ENCODE measurements at regions not wholly inside any gene's neighbourhood (a gene's known extent, or its start where the extent isn't known, plus 50 kb on each side); places are given as distances from the start of the nearest gene placed in this dataset.

GRCh38 chr11:105236664-105237063 is 97.1 kb upstream of the CARD18 start:
- POLR2A ChIA-PET: no interaction called here

GRCh38 chr11:105233285-105233684 is 93.7 kb upstream of the CARD18 start:
- Histone ChIP-seq H3K79me2 (ENCODE audit: control insufficient read depth, insufficient read depth, low read length) (no peaks in the 10 kb centered on the region), H3K9me3 (ENCODE audit: control extremely low read depth in 1 of 3, control insufficient read depth in 2 of 3, insufficient read depth in 1 of 3, low read length in 2 of 3) (no peaks in the 10 kb centered on the region), H3K9ac (ENCODE audit: low read length) (no peak overlapping the region), H3K27me3 (replicated peaks in 1 of 4; ENCODE audit: control extremely low read depth in 1 of 4, control insufficient read depth in 3 of 4, insufficient read depth in 4 of 4, low read length in 3 of 4) (no peaks in the 10 kb centered on the region), H3K4me3 (ENCODE audit: control extremely low read depth in 1 of 5, extremely low read depth in 1 of 5, insufficient read depth in 1 of 5, low read depth in 2 of 5, low read length in 4 of 5) (no peak overlapping the region), H4K20me1 (ENCODE audit: control insufficient read depth, insufficient read depth, low read length, poor library complexity, severe bottlenecking) (no peaks in the 10 kb centered on the region), H3K36me3 (replicated peaks in 1 of 2; ENCODE audit: control extremely low read depth in 1 of 2, control insufficient read depth in 1 of 2, extremely low read depth in 1 of 2, insufficient read depth in 2 of 2, low read length in 1 of 2) (no peaks in the 10 kb centered on the region), H3K4me1 (ENCODE audit: control insufficient read depth in 2 of 2, insufficient read depth in 2 of 2, low read length in 2 of 2) (no peaks in the 10 kb centered on the region), H2AFZ (ENCODE audit: insufficient read depth, low read depth, low read length, poor library complexity, severe bottlenecking) (no peak overlapping the region), H3K27ac (ENCODE audit: low read length in 2 of 2) (no peak overlapping the region), H3K4me2 (replicated peaks; ENCODE audit: low read depth, low read length, poor library complexity, severe bottlenecking) (no peak overlapping the region)
- H3K9me3 Mint-ChIP-seq (ENCODE audit: insufficient read depth): no peaks in the 10 kb centered on the region
- H3K27ac Mint-ChIP-seq: no peak overlapping the region
- ATAC-seq (ENCODE audit: low read depth) (no peak), DNase-seq (no peak)
- intact Hi-C loops (cut with micrococcal nuclease): no loop called here
- H3K4me1 Mint-ChIP-seq: no peaks in the 10 kb centered on the region
- no CpG with 5 or more reads among the region's 1 CpG for WGBS (ENCODE audit: insufficient coverage)
- POLR2A ChIA-PET: no interaction called here
- H3K4me3 Mint-ChIP-seq: no peak overlapping the region
- no peaks in the 10 kb centered on the region for H3K27me3 Mint-ChIP-seq
- CTCF ChIA-PET: no interaction called here
- no peak for TF ChIP-seq EZH2 (IDR thresholded peaks at IDR 0.05; ENCODE audit: borderline replicate concordance, insufficient read depth, low read depth, low read length, poor library complexity, severe bottlenecking)
- no peak for TF ChIP-seq CTCF (IDR thresholded peaks at IDR 0.05)

More at GRCh38 chr11:105236664-105237063, 97.1 kb upstream of the CARD18 start:
- intact Hi-C loops (cut with micrococcal nuclease): no loop called here
- Mint-ChIP-seq H3K27ac (no peak overlapping the region), H3K4me1 (no peaks in the 10 kb centered on the region), H3K4me3 (no peak overlapping the region), H3K27me3 (no peaks in the 10 kb centered on the region), H3K9me3 (ENCODE audit: insufficient read depth) (no peaks in the 10 kb centered on the region)
- H3K36me3 ChIP-seq (replicated peaks in 1 of 2; ENCODE audit: control extremely low read depth in 1 of 2, control insufficient read depth in 1 of 2, extremely low read depth in 1 of 2, insufficient read depth in 2 of 2, low read length in 1 of 2): no peaks in the 10 kb centered on the region
- H2AFZ ChIP-seq (ENCODE audit: insufficient read depth, low read depth, low read length, poor library complexity, severe bottlenecking): no peak overlapping the region
- no peak overlapping the region for H3K27ac ChIP-seq (ENCODE audit: low read length in 2 of 2)
- no peaks in the 10 kb centered on the region for H3K79me2 ChIP-seq (ENCODE audit: control insufficient read depth, insufficient read depth, low read length)
- no peaks in the 10 kb centered on the region for H3K27me3 ChIP-seq (replicated peaks in 1 of 4; ENCODE audit: control extremely low read depth in 1 of 4, control insufficient read depth in 3 of 4, insufficient read depth in 4 of 4, low read length in 3 of 4)
- H3K4me2 ChIP-seq (replicated peaks; ENCODE audit: low read depth, low read length, poor library complexity, severe bottlenecking): no peak overlapping the region
- no peaks in the 10 kb centered on the region for H3K9me3 ChIP-seq (ENCODE audit: control extremely low read depth in 1 of 3, control insufficient read depth in 2 of 3, insufficient read depth in 1 of 3, low read length in 2 of 3)
- CTCF ChIA-PET: no interaction called here
- H3K9ac ChIP-seq (ENCODE audit: low read length): no peak overlapping the region
- H3K4me1 ChIP-seq (ENCODE audit: control insufficient read depth in 2 of 2, insufficient read depth in 2 of 2, low read length in 2 of 2): no peaks in the 10 kb centered on the region
- no peaks in the 10 kb centered on the region for H4K20me1 ChIP-seq (ENCODE audit: control insufficient read depth, insufficient read depth, low read length, poor library complexity, severe bottlenecking)
- H3K4me3 ChIP-seq (ENCODE audit: control extremely low read depth in 1 of 5, extremely low read depth in 1 of 5, insufficient read depth in 1 of 5, low read depth in 2 of 5, low read length in 4 of 5): no peak overlapping the region
- DNase-seq: no peak
- ATAC-seq (ENCODE audit: low read depth): no peak
- WGBS (ENCODE audit: insufficient coverage): no CpG with 5 or more reads among the region's 2 CpGs
- no peak for TF ChIP-seq CTCF (IDR thresholded peaks at IDR 0.05)
- no peak for TF ChIP-seq EZH2 (IDR thresholded peaks at IDR 0.05; ENCODE audit: borderline replicate concordance, insufficient read depth, low read depth, low read length, poor library complexity, severe bottlenecking)

Data from B cell (primary cell).